OCI-LY1 (cell line): ENCODE measurements at regions not wholly inside any gene's neighbourhood (a gene's known extent, or its start where the extent isn't known, plus 50 kb on each side); places are given as distances from the start of the nearest gene placed in this dataset.

ENCODE experiments used
- H2AFZ ChIP-seq: fragments of 200-600 bp; sonication (generic), shearing (Covaris generic); 2 replicates; pipeline ENCODE4 v1.6.0; 2014; ENCODE audit warnings: antibody characterized with exemption, mild to moderate bottlenecking, low read length
- H3F3A ChIP-seq: fragments of 200-600 bp; sonication (generic), shearing (Covaris generic); 2 replicates; pipeline ENCODE4 v1.6.0; 2014; ENCODE audit warnings: mild to moderate bottlenecking, antibody characterized with exemption, low read length, moderate library complexity; ENCODE audit not compliant: insufficient read depth
- H3K27ac ChIP-seq: fragments of 200-600 bp; sonication (generic); 2 replicates; pipeline ENCODE4 v1.5.1; 2014; ENCODE audit warnings: low read length, mixed run types, mild to moderate bottlenecking, low read depth; ENCODE audit not compliant: poor library complexity, severe bottlenecking
- H3K27me3 ChIP-seq: fragments of 200-600 bp; sonication (generic); 2 replicates; pipeline ENCODE4 v1.6.0; 2014; ENCODE audit warnings: antibody characterized with exemption, mild to moderate bottlenecking, low read length, moderate library complexity; ENCODE audit not compliant: insufficient read depth
- H3K36me3 ChIP-seq: fragments of 200-600 bp; sonication (generic); 2 replicates; pipeline ENCODE4 v1.6.1; 2014; ENCODE audit warnings: mild to moderate bottlenecking, antibody characterized with exemption, low read length, moderate library complexity, mixed read lengths; ENCODE audit not compliant: insufficient read depth
- H3K4me1 ChIP-seq: fragments of 200-600 bp; sonication (generic); 2 replicates; pipeline ENCODE4 v1.5.1; 2014; ENCODE audit warnings: mild to moderate bottlenecking, low read length, moderate library complexity; ENCODE audit not compliant: insufficient read depth, severe bottlenecking
- H3K4me2 ChIP-seq: fragments of 200-600 bp; sonication (generic), shearing (Covaris generic); 2 replicates; pipeline ENCODE4 v1.6.1; 2014; ENCODE audit warnings: low read length
- H3K4me3 ChIP-seq: fragments of 200-600 bp; sonication (generic); 2 replicates; pipeline ENCODE4 v1.5.1; 2014; ENCODE audit warnings: low read length, low read depth, mild to moderate bottlenecking, mixed read lengths; ENCODE audit not compliant: poor library complexity, severe bottlenecking
- H3K79me2 ChIP-seq: fragments of 200-600 bp; shearing (Covaris generic); 2 replicates; pipeline ENCODE4 v1.6.1; 2016; ENCODE audit warnings: mixed run types, low read length, mixed read lengths; ENCODE audit not compliant: insufficient read depth
- H3K9ac ChIP-seq: fragments of 200-600 bp; sonication (generic), shearing (Covaris generic); 2 replicates; pipeline ENCODE4 v1.6.1; 2014; ENCODE audit warnings: mild to moderate bottlenecking, low read length, mixed read lengths
- H3K9me2 ChIP-seq: fragments of 200-600 bp; sonication (generic), shearing (Covaris generic); 2 replicates; pipeline ENCODE4 v1.6.1; 2014; ENCODE audit warnings: low read depth, mild to moderate bottlenecking, low read length, mixed read lengths
- H3K9me3 ChIP-seq: fragments of 200-600 bp; shearing (Covaris generic); 2 replicates; pipeline ENCODE4 v1.6.1; 2014; ENCODE audit warnings: low read length, mixed read lengths
- H4K20me1 ChIP-seq: fragments of 200-600 bp; sonication (generic), shearing (Covaris generic); 2 replicates; pipeline ENCODE4 v1.6.0; 2016; ENCODE audit warnings: mild to moderate bottlenecking, low read length; ENCODE audit not compliant: insufficient read depth
- EZH2 ChIP-seq: fragments of 200-600 bp; sonication (generic), shearing (Covaris generic); IDR thresholded peaks from 2 replicates; pipeline ENCODE4 v1.8.0; 2017; ENCODE audit warnings: borderline replicate concordance, mixed run types, mild to moderate bottlenecking, antibody characterized with exemption, low read length, moderate library complexity, mixed read lengths
- TF ChIP-seq, protein P1 (sequence below): fragments of 200-600 bp; sonication (generic), shearing (Covaris generic); IDR thresholded peaks from 2 replicates; pipeline ENCODE4 v1.5.1; 2017; ENCODE audit warnings: mild to moderate bottlenecking, antibody characterized with exemption, low read length, moderate library complexity, mixed read lengths

DNA sequence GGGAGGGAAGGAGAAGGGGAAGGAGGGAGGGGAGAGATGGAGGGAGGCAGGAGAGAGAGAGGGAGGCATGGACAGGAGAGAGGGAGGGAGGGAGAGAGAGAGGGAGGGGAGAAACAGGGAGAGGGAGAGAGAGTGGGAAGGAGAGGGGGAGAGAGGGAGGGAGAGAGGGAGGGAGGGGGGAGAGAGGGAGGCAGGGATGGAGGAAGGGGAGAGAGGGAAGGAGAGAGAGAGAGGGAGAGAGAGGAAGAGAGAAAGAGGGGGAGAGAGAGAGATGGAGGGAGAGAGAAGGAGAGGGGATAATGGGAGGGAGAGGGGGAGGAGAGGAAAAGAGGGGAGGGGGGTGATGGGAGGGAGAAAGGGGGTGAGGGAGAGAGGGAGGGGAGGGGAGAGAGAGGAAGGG, 86.8 kb upstream of the VSTM2B start:
- H3K9me3 ChIP-seq: no peaks in the 10 kb centered on the region
- no peak overlapping the region for H3K4me2 ChIP-seq
- H2AFZ ChIP-seq: no peak overlapping the region
- no peak overlapping the region for H3K9ac ChIP-seq
- no peaks in the 10 kb centered on the region for H4K20me1 ChIP-seq
- H3K27ac ChIP-seq: no peak overlapping the region
- no peaks in the 10 kb centered on the region for H3K4me1 ChIP-seq
- no peaks in the 10 kb centered on the region for H3K9me2 ChIP-seq
- H3F3A ChIP-seq: no peaks in the 10 kb centered on the region
- H3K27me3 ChIP-seq: no peaks in the 10 kb centered on the region
- TF ChIP-seq, protein P1, sequence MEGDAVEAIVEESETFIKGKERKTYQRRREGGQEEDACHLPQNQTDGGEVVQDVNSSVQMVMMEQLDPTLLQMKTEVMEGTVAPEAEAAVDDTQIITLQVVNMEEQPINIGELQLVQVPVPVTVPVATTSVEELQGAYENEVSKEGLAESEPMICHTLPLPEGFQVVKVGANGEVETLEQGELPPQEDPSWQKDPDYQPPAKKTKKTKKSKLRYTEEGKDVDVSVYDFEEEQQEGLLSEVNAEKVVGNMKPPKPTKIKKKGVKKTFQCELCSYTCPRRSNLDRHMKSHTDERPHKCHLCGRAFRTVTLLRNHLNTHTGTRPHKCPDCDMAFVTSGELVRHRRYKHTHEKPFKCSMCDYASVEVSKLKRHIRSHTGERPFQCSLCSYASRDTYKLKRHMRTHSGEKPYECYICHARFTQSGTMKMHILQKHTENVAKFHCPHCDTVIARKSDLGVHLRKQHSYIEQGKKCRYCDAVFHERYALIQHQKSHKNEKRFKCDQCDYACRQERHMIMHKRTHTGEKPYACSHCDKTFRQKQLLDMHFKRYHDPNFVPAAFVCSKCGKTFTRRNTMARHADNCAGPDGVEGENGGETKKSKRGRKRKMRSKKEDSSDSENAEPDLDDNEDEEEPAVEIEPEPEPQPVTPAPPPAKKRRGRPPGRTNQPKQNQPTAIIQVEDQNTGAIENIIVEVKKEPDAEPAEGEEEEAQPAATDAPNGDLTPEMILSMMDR: no peak
- TF ChIP-seq EZH2: no peak
- no peaks in the 10 kb centered on the region for H3K36me3 ChIP-seq
- H3K79me2 ChIP-seq: no peaks in the 10 kb centered on the region
- no peak overlapping the region for H3K4me3 ChIP-seq

DNA sequence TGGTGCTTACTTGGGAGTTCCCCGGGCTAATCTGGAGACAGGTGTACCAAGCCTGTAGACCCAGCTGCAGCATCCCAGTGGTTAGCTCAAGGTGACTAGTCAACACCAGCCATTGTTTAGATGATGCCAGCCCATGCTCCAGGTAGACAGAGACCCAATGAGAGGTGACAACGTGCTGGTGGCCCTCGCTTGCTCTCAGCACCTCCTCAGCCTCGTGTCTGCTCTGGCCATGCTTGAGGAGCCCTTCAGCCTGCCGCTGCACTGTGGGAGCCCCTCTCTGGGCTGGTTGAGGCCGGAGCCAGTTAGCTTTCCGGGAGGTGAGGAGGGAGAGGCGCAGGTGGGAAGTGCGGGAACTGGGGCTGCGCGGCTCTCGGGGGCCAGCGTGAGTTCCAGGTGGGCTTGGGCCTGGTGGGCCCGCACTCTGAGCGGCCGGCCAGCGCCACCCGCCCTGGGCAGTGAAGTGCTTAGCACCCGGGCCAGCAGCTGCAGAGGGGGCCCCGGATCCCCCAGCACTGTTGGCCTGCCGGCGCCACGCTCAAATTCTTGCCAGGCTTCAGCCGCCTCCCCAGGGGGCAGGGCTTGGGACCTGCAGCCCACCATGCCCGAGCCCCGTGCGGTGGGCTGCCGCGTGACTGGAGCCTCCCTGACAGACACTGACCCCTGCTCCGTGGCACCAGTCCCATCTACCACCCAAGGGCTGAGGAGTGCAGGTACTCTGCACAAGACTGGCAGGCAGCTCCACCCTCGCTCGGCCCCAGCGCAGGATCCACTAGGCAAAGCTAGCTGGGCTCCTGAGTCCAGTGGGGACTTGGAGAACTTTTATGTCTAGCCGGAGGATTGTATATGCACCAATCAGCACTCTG, 85.9 kb upstream of the VSTM2B start:
- Histone ChIP-seq H3K36me3 (no peaks in the 10 kb centered on the region), H3K27me3 (no peaks in the 10 kb centered on the region), H3K9ac (no peak overlapping the region), H4K20me1 (no peaks in the 10 kb centered on the region), H3K9me3 (no peaks in the 10 kb centered on the region), H3K4me1 (no peaks in the 10 kb centered on the region), H3K4me2 (no peak overlapping the region), H2AFZ (no peak overlapping the region), H3F3A (no peaks in the 10 kb centered on the region), H3K27ac (no peak overlapping the region), H3K9me2 (no peaks in the 10 kb centered on the region), H3K4me3 (no peak overlapping the region), H3K79me2 (no peaks in the 10 kb centered on the region)
- TF ChIP-seq EZH2: no peak
- TF ChIP-seq, protein P1: no peak

DNA sequence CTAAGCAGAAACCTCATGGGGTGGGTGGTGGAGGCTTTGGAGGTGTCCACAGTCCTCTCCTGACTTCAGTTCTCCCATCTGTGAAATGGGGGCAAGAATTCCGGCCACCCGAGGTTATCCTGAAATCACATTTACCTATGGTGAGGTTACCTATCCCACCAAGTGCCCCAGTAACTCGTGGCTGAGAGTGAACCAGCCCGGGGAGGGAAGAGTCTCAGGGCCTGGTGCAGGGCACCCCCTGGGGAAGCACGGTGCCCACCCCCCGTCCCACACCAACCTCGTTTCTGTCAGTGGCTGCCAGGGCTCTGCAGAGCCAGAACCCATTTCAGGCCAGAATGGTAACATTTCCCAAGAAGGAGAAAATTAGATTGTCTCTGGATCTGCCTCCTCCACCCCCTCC, 83.7 kb upstream of the VSTM2B start:
- Histone ChIP-seq H3K79me2 (no peaks in the 10 kb centered on the region), H3K36me3 (no peaks in the 10 kb centered on the region), H3F3A (no peaks in the 10 kb centered on the region), H3K9ac (no peak overlapping the region), H3K9me3 (no peaks in the 10 kb centered on the region), H3K4me1 (no peaks in the 10 kb centered on the region), H3K27ac (no peak overlapping the region), H2AFZ (no peak overlapping the region), H3K4me2 (no peak overlapping the region), H4K20me1 (no peaks in the 10 kb centered on the region), H3K4me3 (no peak overlapping the region), H3K27me3 (no peaks in the 10 kb centered on the region), H3K9me2 (no peaks in the 10 kb centered on the region)
- TF ChIP-seq, protein P1: no peak
- no peak for TF ChIP-seq EZH2
